ENCODE measurements at regions not wholly inside any gene's neighbourhood (a gene's known extent, or its start where the extent isn't known, plus 50 kb on each side); places are given as distances from the start of the nearest gene placed in this dataset.

- intact Hi-C loops (cut with DNase I; ENCODE audit: low total_unique reads): no loop called here
- H3K27ac ChIP-seq: no peak overlapping the region
- no peak for TF ChIP-seq CTCF (IDR thresholded peaks at IDR 0.05)
- no peak for DNase-seq
- no peaks in the 10 kb centered on the region for H3K9me3 ChIP-seq
- no peak overlapping the region for H3K4me3 ChIP-seq
- no peaks in the 10 kb centered on the region for H3K36me3 ChIP-seq
- H3K27me3 ChIP-seq: no peaks in the 10 kb centered on the region
- H3K4me1 ChIP-seq: no peaks in the 10 kb centered on the region
These were observed 1371.5 kb downstream of the EPHA7 start for GRCh38 chr6:92047860-92048259.

GRCh38 chr6:92047152-92047850, 1372.1 kb downstream of the EPHA7 start:
- Histone ChIP-seq H3K27me3 (no peaks in the 10 kb centered on the region), H3K36me3 (no peaks in the 10 kb centered on the region), H3K4me3 (no peak overlapping the region), H3K4me1 (no peaks in the 10 kb centered on the region), H3K9me3 (no peaks in the 10 kb centered on the region), H3K27ac (no peak overlapping the region)
- TF ChIP-seq CTCF (IDR thresholded peaks at IDR 0.05): no peak
- no peak for DNase-seq
- intact Hi-C loops (cut with DNase I; ENCODE audit: low total_unique reads): no loop called here

GRCh38 chr6:92044312-92044711, 1375.0 kb downstream of the EPHA7 start:
- Histone ChIP-seq H3K4me3 (no peak overlapping the region), H3K4me1 (no peaks in the 10 kb centered on the region), H3K27ac (no peak overlapping the region), H3K36me3 (no peaks in the 10 kb centered on the region), H3K27me3 (no peaks in the 10 kb centered on the region), H3K9me3 (no peaks in the 10 kb centered on the region)
- no peak for DNase-seq
- no peak for TF ChIP-seq CTCF (IDR thresholded peaks at IDR 0.05)
- intact Hi-C loops (cut with DNase I; ENCODE audit: low total_unique reads): no loop called here

GRCh38 chr6:92043777-92044176, 1375.6 kb downstream of the EPHA7 start:
- TF ChIP-seq CTCF (IDR thresholded peaks at IDR 0.05): no peak
- H3K36me3 ChIP-seq: no peaks in the 10 kb centered on the region
- no peak for DNase-seq

GRCh38 chr6:92026878-92027277, 1392.5 kb downstream of the EPHA7 start:
- H3K9me3 ChIP-seq: no peaks in the 10 kb centered on the region
- no peaks in the 10 kb centered on the region for H3K27me3 ChIP-seq
- intact Hi-C loops (cut with DNase I; ENCODE audit: low total_unique reads): no loop called here
- H3K36me3 ChIP-seq: no peaks in the 10 kb centered on the region
- DNase-seq: no peak
- H3K27ac ChIP-seq: no peak overlapping the region
- H3K4me3 ChIP-seq: no peak overlapping the region
- no peaks in the 10 kb centered on the region for H3K4me1 ChIP-seq
- no peak for TF ChIP-seq CTCF (IDR thresholded peaks at IDR 0.05)

More at GRCh38 chr6:92043777-92044176, 1375.6 kb downstream of the EPHA7 start:
- Histone ChIP-seq H3K9me3 (no peaks in the 10 kb centered on the region), H3K27me3 (no peaks in the 10 kb centered on the region), H3K27ac (no peak overlapping the region), H3K4me3 (no peak overlapping the region), H3K4me1 (no peaks in the 10 kb centered on the region)
- intact Hi-C loops (cut with DNase I; ENCODE audit: low total_unique reads): no loop called here

GRCh38 chr6:92024881-92025280, 1394.5 kb downstream of the EPHA7 start:
- no peaks in the 10 kb centered on the region for H3K27me3 ChIP-seq
- no peaks in the 10 kb centered on the region for H3K4me1 ChIP-seq
- no peak for TF ChIP-seq CTCF (IDR thresholded peaks at IDR 0.05)
- H3K27ac ChIP-seq: no peak overlapping the region
- no peak for DNase-seq
- H3K36me3 ChIP-seq: no peaks in the 10 kb centered on the region
- no peaks in the 10 kb centered on the region for H3K9me3 ChIP-seq
- intact Hi-C loops (cut with DNase I; ENCODE audit: low total_unique reads): no loop called here
- H3K4me3 ChIP-seq: no peak overlapping the region
